NOMO-1 treated with dmso at 0.1 percent for 144 hours (cell line): ENCODE measurements at regions not wholly inside any gene's neighbourhood (a gene's known extent, or its start where the extent isn't known, plus 50 kb on each side); places are given as distances from the start of the nearest gene placed in this dataset.

ENCODE experiments used
- DNase-seq: peaks from one replicate; lab custom pipeline; 2025; ENCODE audit not compliant: unreplicated experiment; lab: John Stamatoyannopoulos, UW

GRCh38 chr6:106035655-106036054 is 50.5 kb upstream of the PRDM1 start:
- no peak for DNase-seq

GRCh38 chr6:106033806-106034205 is 52.3 kb upstream of the PRDM1 start:
- DNase-seq = no peak

GRCh38 chr6:106027758-106028157 is 58.4 kb upstream of the PRDM1 start:
- no peak for DNase-seq

- no peak for DNase-seq
Observed at GRCh38 chr6:106026748-106027715, 59.1 kb upstream of the PRDM1 start.

- no peak for DNase-seq
Observed at GRCh38 chr6:106025655-106026054, 60.5 kb upstream of the PRDM1 start.

- no peak for DNase-seq
Observed at GRCh38 chr6:106022801-106023200, 63.3 kb upstream of the PRDM1 start.

- no peak for DNase-seq
Observed at GRCh38 chr6:106017454-106017853, 68.7 kb upstream of the PRDM1 start.

GRCh38 chr6:106014955-106015354 is 71.2 kb upstream of the PRDM1 start:
- DNase-seq = no peak

GRCh38 chr6:106011476-106011875 is 74.7 kb upstream of the PRDM1 start:
- no peak for DNase-seq

GRCh38 chr6:106005954-106006353 is 80.2 kb upstream of the PRDM1 start:
- no peak for DNase-seq

GRCh38 chr6:106005013-106005412 is 81.1 kb upstream of the PRDM1 start:
- DNase-seq = no peak

- no peak for DNase-seq
Observed at GRCh38 chr6:106003268-106003987, 82.7 kb upstream of the PRDM1 start.

- no peak for DNase-seq
Observed at GRCh38 chr6:106002005-106002404, 84.1 kb upstream of the PRDM1 start.

GRCh38 chr6:106000935-106001334 is 85.2 kb upstream of the PRDM1 start:
- DNase-seq = no peak

GRCh38 chr6:105997482-105997881 is 88.7 kb upstream of the PRDM1 start:
- no peak for DNase-seq

- no peak for DNase-seq
Observed at GRCh38 chr6:105995391-105995865, 90.7 kb upstream of the PRDM1 start.

GRCh38 chr6:105994591-105995390 is 91.3 kb upstream of the PRDM1 start:
- DNase-seq = peak; percentile 43

- DNase-seq = peak; percentile 72
Observed at GRCh38 chr6:105994118-105994590, 92.0 kb upstream of the PRDM1 start.

- no peak for DNase-seq
Observed at GRCh38 chr6:105993341-105994117, 92.6 kb upstream of the PRDM1 start.

- peak; percentile 81 for DNase-seq
Observed at GRCh38 chr6:105992315-105992961, 93.7 kb upstream of the PRDM1 start.
